IPS DF 6.9 (cell line): ENCODE measurements at regions not wholly inside any gene's neighbourhood (a gene's known extent, or its start where the extent isn't known, plus 50 kb on each side); places are given as distances from the start of the nearest gene placed in this dataset.
"Not testable (repeated sequence)": the region's sequence is repeated elsewhere in the genome, so short reads cannot be mapped to it uniquely, and the experiment has no call there.

ENCODE experiments used
- DNase-seq: peaks from one replicate; pipeline ENCODE4 v3.0.0-alpha.2; 2013; ENCODE audit warnings: low read depth, low spot score
- H3K27ac ChIP-seq: one replicate; pipeline ENCODE4 v1.5.1; 2013; ENCODE audit warnings: low read length, control low read depth
- H3K27me3 ChIP-seq: 2 replicates; pipeline ENCODE4 v1.6.1; 2013; ENCODE audit warnings: mild to moderate bottlenecking, low read length; ENCODE audit not compliant: control insufficient read depth, insufficient read depth
- H3K36me3 ChIP-seq: 2 replicates; pipeline ENCODE4 v1.6.1; 2013; ENCODE audit warnings: low read length; ENCODE audit not compliant: control insufficient read depth, insufficient read depth
- H3K4me1 ChIP-seq: 2 replicates; pipeline ENCODE4 v1.6.1; 2013; ENCODE audit warnings: low read length; ENCODE audit not compliant: control insufficient read depth, insufficient read depth
- H3K4me3 ChIP-seq: 2 replicates; pipeline ENCODE4 v1.5.1; 2013; ENCODE audit warnings: mild to moderate bottlenecking, low read length
- H3K9me3 ChIP-seq: 2 replicates; pipeline ENCODE4 v1.6.1; 2013; ENCODE audit warnings: low read length, inconsistent platforms; ENCODE audit not compliant: control insufficient read depth, insufficient read depth
- WGBS: extraction: QIAGEN DNeasy Blood & Tissue Kit; methylation state at CpG from one replicate; pipeline ENCODE4 v1.1.7; 2013; ENCODE audit warnings: mixed read lengths, missing lambda C conversion rate; ENCODE audit not compliant: insufficient read length, insufficient coverage; 5-methylcytosine and 5-hydroxymethylcytosine counted together

DNA sequence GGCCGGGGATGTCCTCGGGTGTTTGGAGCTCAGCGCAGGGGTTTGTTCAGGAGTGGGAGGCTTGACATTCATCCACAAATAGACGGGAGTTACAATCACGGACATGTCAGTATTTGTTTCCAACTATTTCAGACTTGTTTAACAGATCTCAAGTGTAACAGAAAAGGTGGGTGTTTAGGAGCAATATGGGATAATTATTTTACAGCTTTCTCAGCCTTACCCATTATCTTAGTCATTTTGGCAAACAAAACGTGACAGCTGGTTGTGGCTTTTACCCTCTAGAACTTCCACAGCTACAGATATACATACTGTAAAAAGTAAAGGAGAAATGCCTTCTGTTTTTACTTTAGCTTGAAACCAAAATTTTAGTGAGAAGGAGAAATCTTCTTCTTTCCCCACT lies 178.7 kb upstream of the TMEM45B start:
- Histone ChIP-seq H3K27me3 (no peaks in the 10 kb centered on the region), H3K4me1 (no peaks in the 10 kb centered on the region), H3K9me3 (no peaks in the 10 kb centered on the region), H3K4me3 (no peak overlapping the region), H3K36me3 (no peaks in the 10 kb centered on the region), H3K27ac (no peak overlapping the region)
- no CpG with 5 or more reads among the region's 6 CpGs for WGBS
- no peak for DNase-seq

DNA sequence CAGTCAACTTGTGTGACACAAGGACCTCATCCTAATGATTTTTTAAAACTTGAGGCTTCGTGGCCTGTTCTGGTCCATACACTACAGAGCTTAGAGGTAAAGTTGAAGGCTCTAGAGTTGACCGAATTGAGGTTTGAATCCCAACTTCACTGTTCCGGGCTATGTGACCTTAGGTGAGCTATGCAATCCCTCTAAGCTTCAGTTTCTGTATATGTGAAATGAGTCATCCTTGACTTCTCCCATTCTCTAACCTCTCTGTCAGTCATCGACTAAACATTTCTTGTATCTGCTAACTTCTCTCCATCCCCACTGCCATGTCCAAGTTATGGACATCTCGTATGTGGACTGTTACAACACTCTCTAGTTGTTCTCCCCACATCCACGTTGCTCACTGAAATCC lies 178.2 kb upstream of the TMEM45B start:
- Histone ChIP-seq H3K9me3 (no peaks in the 10 kb centered on the region), H3K27ac (no peak overlapping the region), H3K4me1 (no peaks in the 10 kb centered on the region), H3K36me3 (no peaks in the 10 kb centered on the region), H3K4me3 (no peak overlapping the region), H3K27me3 (no peaks in the 10 kb centered on the region)
- WGBS: no CpG with 5 or more reads among the region's 6 CpGs
- DNase-seq: no peak

DNA sequence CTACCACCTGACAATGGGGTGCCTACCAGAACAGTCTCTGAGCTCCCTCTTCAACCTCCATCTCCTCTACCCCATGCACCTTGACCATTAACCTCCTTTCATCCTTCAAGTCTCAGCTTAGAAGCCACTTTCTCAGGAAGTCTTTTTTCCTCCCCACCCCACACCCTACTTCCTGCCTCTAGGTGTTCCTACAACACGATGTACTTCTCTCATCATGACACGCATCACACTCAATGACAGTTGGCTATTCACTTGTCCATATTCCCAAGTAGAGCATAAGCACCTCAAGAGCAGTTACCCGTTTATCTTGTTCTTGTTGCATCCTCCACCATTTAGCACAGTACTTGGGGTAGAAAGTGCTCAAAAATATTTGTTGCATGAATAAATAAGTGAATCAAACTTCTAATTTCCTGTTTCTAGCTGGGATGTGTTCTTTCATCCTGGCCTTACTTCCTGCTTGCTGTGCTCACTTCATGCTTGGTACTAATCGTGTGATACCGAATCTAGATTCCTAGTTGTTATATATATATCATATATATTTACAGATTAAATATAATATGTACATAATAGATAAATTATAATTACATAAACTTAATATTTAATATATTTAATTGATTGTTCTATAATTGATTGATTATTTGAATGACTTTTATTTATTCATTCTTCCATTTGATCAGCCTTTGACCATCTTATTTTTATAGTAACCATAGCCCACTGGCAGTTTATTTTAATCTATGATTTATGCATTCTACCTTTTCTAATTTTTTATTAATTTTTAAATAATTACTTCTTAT lies 177.5 kb upstream of the TMEM45B start:
- Histone ChIP-seq H3K27ac (no peak overlapping the region), H3K36me3 (no peaks in the 10 kb centered on the region), H3K4me1 (no peaks in the 10 kb centered on the region), H3K27me3 (no peaks in the 10 kb centered on the region), H3K4me3 (no peak overlapping the region), H3K9me3 (no peaks in the 10 kb centered on the region)
- DNase-seq: no peak
- no CpG with 5 or more reads among the region's 5 CpGs for WGBS

DNA sequence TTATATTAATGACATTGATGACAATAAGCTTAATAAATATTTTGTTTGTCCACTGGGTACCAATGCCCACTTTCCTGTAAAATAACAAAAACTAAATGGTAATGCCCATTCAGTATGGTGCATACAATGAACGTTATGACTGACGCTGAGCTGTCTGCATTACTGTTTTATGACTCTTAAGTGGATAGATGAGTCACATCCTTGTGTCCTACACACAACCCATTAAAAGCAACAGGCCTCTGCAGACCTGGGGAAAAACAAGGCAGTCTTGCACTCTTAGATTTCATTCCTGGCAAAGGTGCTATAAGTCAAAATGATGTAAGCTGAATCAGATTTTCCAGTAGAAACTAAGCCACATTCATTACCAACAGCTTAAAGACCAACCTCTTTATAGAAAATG lies 176.3 kb upstream of the TMEM45B start:
- H3K4me3 ChIP-seq: no peak overlapping the region
- H3K36me3 ChIP-seq: no peaks in the 10 kb centered on the region
- H3K27ac ChIP-seq: no peak overlapping the region
- H3K9me3 ChIP-seq: no peaks in the 10 kb centered on the region
- H3K27me3 ChIP-seq: no peaks in the 10 kb centered on the region
- WGBS: no CpG with 5 or more reads among the region's 2 CpGs
- DNase-seq: no peak
- H3K4me1 ChIP-seq: no peaks in the 10 kb centered on the region

DNA sequence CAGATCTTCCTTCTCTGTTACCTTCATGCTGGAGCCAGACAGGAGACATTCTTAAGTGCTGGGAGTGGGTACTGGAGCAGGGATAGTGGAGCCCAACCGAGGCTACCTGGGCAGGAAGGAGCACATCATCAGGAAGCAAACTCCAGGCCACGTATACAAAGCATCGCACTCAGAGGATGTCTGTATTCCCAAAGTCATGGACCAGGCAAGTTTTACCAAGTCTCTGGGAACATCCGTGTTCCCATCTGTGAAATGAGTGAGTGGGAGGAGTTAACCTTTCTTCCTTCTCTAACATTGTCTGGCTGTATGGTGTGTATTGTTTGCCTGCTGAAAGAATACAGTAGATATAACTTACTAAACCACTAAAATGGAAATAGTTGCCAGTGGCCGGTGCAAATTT lies 175.0 kb upstream of the TMEM45B start:
- Histone ChIP-seq H3K4me1 (no peaks in the 10 kb centered on the region), H3K36me3 (no peaks in the 10 kb centered on the region), H3K4me3 (no peak overlapping the region), H3K27me3 (no peaks in the 10 kb centered on the region), H3K9me3 (no peaks in the 10 kb centered on the region), H3K27ac (no peak overlapping the region)
- no CpG with 5 or more reads among the region's 5 CpGs for WGBS
- DNase-seq: no peak

- Histone ChIP-seq H3K36me3 (no peaks in the 10 kb centered on the region), H3K4me3 (no peak overlapping the region), H3K9me3 (no peaks in the 10 kb centered on the region), H3K27ac (no peak overlapping the region), H3K27me3 (no peaks in the 10 kb centered on the region), H3K4me1 (no peaks in the 10 kb centered on the region)
- WGBS: no CpG with 5 or more reads among the region's 6 CpGs
- no peak for DNase-seq
These were observed 172.5 kb upstream of the TMEM45B start for GRCh38 chr11:129643031-129643721.

DNA sequence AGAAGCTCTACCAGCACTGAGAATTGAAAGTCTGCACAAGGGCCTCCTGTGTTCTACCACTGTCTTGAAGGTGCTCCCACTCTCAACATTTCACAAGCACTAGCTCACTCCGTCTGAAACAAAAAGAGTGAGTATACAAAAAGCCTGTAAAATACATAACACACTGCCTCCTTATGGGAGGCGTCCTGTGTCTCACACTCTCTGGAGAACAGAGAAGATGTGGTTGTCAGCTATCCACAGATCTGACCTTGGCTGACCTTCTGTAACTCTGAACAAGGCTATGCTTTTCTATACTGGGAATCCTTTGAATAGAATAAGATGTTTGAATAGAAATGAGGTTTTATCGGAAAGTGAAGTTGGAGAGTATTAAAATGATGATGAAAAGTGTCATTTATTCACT lies 171.3 kb upstream of the TMEM45B start:
- no peaks in the 10 kb centered on the region for H3K27me3 ChIP-seq
- H3K4me1 ChIP-seq: no peaks in the 10 kb centered on the region
- DNase-seq: no peak
- H3K36me3 ChIP-seq: no peaks in the 10 kb centered on the region
- no peak overlapping the region for H3K27ac ChIP-seq
- 100% methylated on average over 1 of the region's 3 CpGs for WGBS
- H3K4me3 ChIP-seq: no peak overlapping the region
- no peaks in the 10 kb centered on the region for H3K9me3 ChIP-seq

DNA sequence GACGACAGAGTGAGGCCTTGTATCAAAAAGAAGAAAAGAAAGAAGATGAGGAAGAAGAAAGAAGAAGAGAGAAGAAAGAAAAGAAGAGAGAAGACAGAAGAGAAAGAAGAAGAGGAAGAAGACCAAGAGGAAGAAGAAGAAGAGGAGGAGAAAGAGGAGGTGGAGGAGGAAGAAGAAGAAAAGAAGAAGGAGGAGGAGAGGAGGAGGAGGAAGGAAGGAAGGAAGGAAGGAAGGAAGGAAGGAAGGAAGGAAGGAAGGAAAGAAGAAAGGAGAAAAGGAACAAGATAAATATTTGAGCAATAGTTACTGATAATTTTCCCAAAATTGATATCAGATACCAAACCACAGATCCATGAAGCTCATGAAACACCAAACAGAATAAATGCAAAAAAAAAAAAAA lies 169.7 kb upstream of the TMEM45B start:
- DNase-seq: no peak
- no CpG with 5 or more reads among the region's 1 CpG for WGBS
- H3K4me1 ChIP-seq: no peaks in the 10 kb centered on the region
- no peak overlapping the region for H3K27ac ChIP-seq
- H3K4me3 ChIP-seq: no peak overlapping the region
- no peaks in the 10 kb centered on the region for H3K36me3 ChIP-seq
- H3K9me3 ChIP-seq: no peaks in the 10 kb centered on the region
- H3K27me3 ChIP-seq: no peaks in the 10 kb centered on the region

GRCh38 chr11:129650044-129650443 lies 165.6 kb upstream of the TMEM45B start:
- not testable (repeated sequence) for DNase-seq, H3K36me3 ChIP-seq, H3K27ac ChIP-seq, H3K4me3 ChIP-seq, H3K9me3 ChIP-seq, H3K27me3 ChIP-seq, H3K4me1 ChIP-seq
- WGBS: no CpG with 5 or more reads among the region's 4 CpGs

DNA sequence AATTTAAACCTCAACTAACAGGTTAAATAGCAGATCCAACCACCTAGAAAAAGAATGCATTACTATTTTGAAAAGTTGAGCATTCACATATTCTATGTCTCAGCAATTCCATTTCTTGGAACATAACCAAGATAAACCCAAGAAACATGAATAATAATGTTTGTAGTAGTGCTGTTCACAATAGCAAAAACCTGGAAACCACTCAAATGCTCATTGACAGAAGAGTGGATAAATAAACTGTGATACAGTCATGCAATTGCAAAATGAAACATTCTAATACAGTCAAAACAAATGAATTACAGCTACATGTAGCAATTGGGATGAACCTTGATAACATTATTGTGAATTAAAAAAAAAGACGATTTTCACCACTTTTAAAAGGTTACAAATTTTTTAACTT lies 162.8 kb upstream of the TMEM45B start:
- WGBS: no CpG with 5 or more reads among the region's 1 CpG
- Histone ChIP-seq H3K27me3 (no peaks in the 10 kb centered on the region), H3K27ac (no peak overlapping the region), H3K9me3 (no peaks in the 10 kb centered on the region), H3K36me3 (no peaks in the 10 kb centered on the region), H3K4me1 (no peaks in the 10 kb centered on the region), H3K4me3 (no peak overlapping the region)
- DNase-seq: no peak
